IMR-90 (cell line): ENCODE measurements at regions not wholly inside any gene's neighbourhood (a gene's known extent, or its start where the extent isn't known, plus 50 kb on each side); places are given as distances from the start of the nearest gene placed in this dataset.

ENCODE experiments used
- ATAC-seq: fragments of 200-7000 bp; cut with Tn5 transposase; 2 replicates; pipeline ENCODE4 v1.9.1; 2020; ENCODE audit warnings: low read depth, mild to moderate bottlenecking, moderate library complexity
- BruUV-seq: library from RNA; stranded (reverse); fragments of 400-500 nt; replicated peaks from 2 replicates; lab custom pipeline; 2021; lab: Mats Ljungman, UMichigan
- CTCF ChIA-PET: fragments of 300-600 bp; formaldehyde crosslinking; extraction: SDS; loops from one replicate; lab custom pipeline; 2021; ENCODE audit warnings: antibody characterized with exemption; lab: Yijun Ruan, JAX
- POLR2A ChIA-PET: fragments of 300-600 bp; sonication (Branson Sonifier 250); formaldehyde crosslinking; loops from one replicate; lab custom pipeline; 2022; ENCODE audit warnings: antibody characterized with exemption; ENCODE audit not compliant: unreplicated experiment; lab: Charles Lee
- DNase-seq: peaks from one replicate; pipeline ENCODE4 v3.0.0; 2013
- H2AFZ ChIP-seq: replicated peaks from 2 replicates; pipeline ENCODE3; 2013; ENCODE audit warnings: low read length, mild to moderate bottlenecking; ENCODE audit not compliant: poor library complexity
- H2AK5ac ChIP-seq: 2 replicates; pipeline ENCODE4 v1.6.1; 2013; ENCODE audit warnings: low read depth, low read length, inconsistent platforms
- H2AK9ac ChIP-seq: replicated peaks from 2 replicates; pipeline ENCODE3; 2013; ENCODE audit warnings: mild to moderate bottlenecking, low read depth, low read length, moderate library complexity; ENCODE audit not compliant: poor library complexity
- H2BK120ac ChIP-seq: 2 replicates; pipeline ENCODE4 v1.6.1; 2013; ENCODE audit warnings: low read depth, low read length, inconsistent platforms
- H2BK15ac ChIP-seq: 3 replicates; pipeline ENCODE4 v1.6.1; 2013; ENCODE audit warnings: low read depth, low read length, inconsistent platforms
- H2BK20ac ChIP-seq: 2 replicates; pipeline ENCODE4 v1.6.1; 2013; ENCODE audit warnings: low read depth, mild to moderate bottlenecking, inconsistent platforms, low read length, moderate library complexity
- H2BK5ac ChIP-seq: 2 replicates; pipeline ENCODE4 v1.6.1; 2013; ENCODE audit warnings: mild to moderate bottlenecking, low read depth, low read length, inconsistent platforms; ENCODE audit not compliant: poor library complexity, severe bottlenecking
- H3K14ac ChIP-seq: replicated peaks from 2 replicates; pipeline ENCODE4 v1.6.1; 2013; ENCODE audit warnings: low read depth, low read length, inconsistent platforms
- H3K18ac ChIP-seq: 2 replicates; pipeline ENCODE4 v1.6.1; 2013; ENCODE audit warnings: low read depth, low read length, control low read depth
- H3K23ac ChIP-seq: 2 replicates; pipeline ENCODE4 v1.6.1; 2013; ENCODE audit warnings: low read depth, low read length, inconsistent platforms
- H3K27ac ChIP-seq: 2 replicates; pipeline ENCODE4 v1.5.1; 2013; ENCODE audit warnings: mild to moderate bottlenecking, control low read depth, low read length; ENCODE audit not compliant: insufficient read depth
- H3K27me3 ChIP-seq: 2 replicates; pipeline ENCODE4 v1.6.1; 2013; ENCODE audit warnings: low read length; ENCODE audit not compliant: control insufficient read depth, insufficient read depth
- H3K36me3 ChIP-seq: 2 replicates; pipeline ENCODE4 v1.6.1; 2013; ENCODE audit warnings: low read length, mixed read lengths; ENCODE audit not compliant: control insufficient read depth, insufficient read depth
- H3K4ac ChIP-seq: 2 replicates; pipeline ENCODE4 v1.6.1; 2013; ENCODE audit warnings: low read depth, low read length, inconsistent platforms
- H3K4me1 ChIP-seq: 2 replicates; pipeline ENCODE4 v1.6.1; 2013; ENCODE audit warnings: low read length, mixed read lengths; ENCODE audit not compliant: control insufficient read depth, insufficient read depth
- H3K4me2 ChIP-seq: 2 replicates; pipeline ENCODE4 v1.6.1; 2013; ENCODE audit warnings: low read depth, mild to moderate bottlenecking, control low read depth, low read length, moderate library complexity
- H3K4me3 ChIP-seq: 2 replicates; pipeline ENCODE4 v1.5.1; 2013; ENCODE audit warnings: low read depth, mild to moderate bottlenecking, control low read depth, low read length, moderate library complexity; ENCODE audit not compliant: insufficient read depth
- H3K56ac ChIP-seq: 2 replicates; pipeline ENCODE4 v1.6.1; 2013; ENCODE audit warnings: low read length, inconsistent platforms; ENCODE audit not compliant: insufficient read depth; ENCODE audit errors: extremely low read depth
- H3K79me1 ChIP-seq, 2 experiments: 2 replicates each; pipeline ENCODE4 v1.6.1; 2013; ENCODE audit warnings: low read length in 2 of 2, inconsistent platforms in 1 of 2, low read depth in 1 of 2
- H3K9ac ChIP-seq: 2 replicates; pipeline ENCODE4 v1.6.1; 2013; ENCODE audit warnings: low read depth, low read length, control low read depth
- H3K9me1 ChIP-seq: 2 replicates; pipeline ENCODE4 v1.6.1; 2013; ENCODE audit warnings: low read length, inconsistent platforms; ENCODE audit not compliant: insufficient read depth
- H3K9me3 ChIP-seq: 2 replicates; pipeline ENCODE4 v1.6.1; 2013; ENCODE audit warnings: low read length; ENCODE audit not compliant: control insufficient read depth, insufficient read depth
- H4K20me1 ChIP-seq: 2 replicates; pipeline ENCODE4 v1.6.1; 2013; ENCODE audit warnings: low read length, inconsistent platforms; ENCODE audit not compliant: insufficient read depth
- H4K5ac ChIP-seq: 2 replicates; pipeline ENCODE4 v1.6.1; 2013; ENCODE audit warnings: mild to moderate bottlenecking, low read depth, low read length, control low read depth
- H4K8ac ChIP-seq, 2 experiments: 2 replicates each; pipeline ENCODE4 v1.6.1; 2013; ENCODE audit warnings: low read depth in 2 of 2, low read length in 2 of 2, control low read depth in 1 of 2, inconsistent platforms in 1 of 2
- H4K91ac ChIP-seq: 2 replicates; pipeline ENCODE4 v1.6.1; 2013; ENCODE audit warnings: low read depth, low read length, inconsistent platforms; ENCODE audit not compliant: insufficient read depth
- BHLHE40 ChIP-seq: fragments of 150-350 bp; IDR thresholded peaks from 2 replicates; pipeline ENCODE4 v1.6.1; 2016; ENCODE audit warnings: mild to moderate bottlenecking, low read depth, low read length
- CEBPB ChIP-seq: IDR thresholded peaks from 2 replicates; pipeline ENCODE4 v1.6.1; 2012; ENCODE audit warnings: low read depth, low read length, improper control_type of control experiment
- CHD1 ChIP-seq: IDR thresholded peaks from 2 replicates; pipeline ENCODE4 v1.6.1; 2012; ENCODE audit warnings: low read depth, low read length, improper control_type of control experiment
- FOS ChIP-seq: fragments of 150-350 bp; IDR thresholded peaks from 2 replicates; pipeline ENCODE4 v1.6.1; 2016; ENCODE audit warnings: low read depth, low read length
- MAFK ChIP-seq: IDR thresholded peaks from 2 replicates; pipeline ENCODE4 v1.6.1; 2012; ENCODE audit warnings: low read depth, low read length, improper control_type of control experiment
- MAZ ChIP-seq: IDR thresholded peaks from 2 replicates; pipeline ENCODE4 v1.6.1; 2012; ENCODE audit warnings: low read depth, mild to moderate bottlenecking, low read length, improper control_type of control experiment, moderate library complexity, borderline replicate concordance
- MXI1 ChIP-seq: IDR thresholded peaks from 2 replicates; pipeline ENCODE4 v1.6.1; 2012; ENCODE audit warnings: low read depth, mild to moderate bottlenecking, low read length, moderate library complexity, borderline replicate concordance
- NFE2L2 ChIP-seq: fragments of 150-350 bp; IDR thresholded peaks from 2 replicates; pipeline ENCODE4 v1.6.1; 2016; ENCODE audit warnings: low read depth, mild to moderate bottlenecking, low read length
- POLR2A ChIP-seq: IDR thresholded peaks from 2 replicates; pipeline ENCODE4 v1.6.1; 2012; ENCODE audit warnings: mild to moderate bottlenecking, low read depth, low read length
- RAD21 ChIP-seq: IDR thresholded peaks from 2 replicates; pipeline ENCODE4 v1.6.1; 2012; ENCODE audit warnings: low read length, improper control_type of control experiment
- RCOR1 ChIP-seq: IDR thresholded peaks from 2 replicates; pipeline ENCODE4 v1.6.1; 2012; ENCODE audit warnings: mild to moderate bottlenecking, low read length, improper control_type of control experiment; ENCODE audit not compliant: insufficient replicate concordance
- RFX5 ChIP-seq: IDR thresholded peaks from 2 replicates; pipeline ENCODE4 v1.8.0; 2012; ENCODE audit warnings: low read depth, mild to moderate bottlenecking, low read length, moderate library complexity
- SMC3 ChIP-seq: fragments of 150-350 bp; IDR thresholded peaks from 2 replicates; pipeline ENCODE4 v1.6.1; 2016; ENCODE audit warnings: low read depth, mild to moderate bottlenecking, antibody characterized with exemption, low read length, moderate library complexity
- WGBS, 2 experiments: methylation state at CpG; one replicate each; pipeline versions ENCODE4 v1.1.5 to v1.1.7; 2013; ENCODE audit warnings: missing lambda C conversion rate in 2 of 2; ENCODE audit not compliant: insufficient read length in 1 of 2; ENCODE audit errors: extremely low coverage in 2 of 2; 5-methylcytosine and 5-hydroxymethylcytosine counted together
- dilution Hi-C: fragments of 300-500 bp; cut with HindIII; formaldehyde crosslinking; loops from one replicate; pipeline ENCODE4 v1.14.3; 2018; ENCODE audit warnings: low sequenced_read_pairs; ENCODE audit not compliant: unreplicated experiment
- in situ Hi-C: fragments of 300-500 bp; cut with MboI; formaldehyde crosslinking; loops from 3 replicates; pipeline ENCODE4 v1.14.3; 2019; ENCODE audit warnings: low sequenced_read_pairs, inconsistent platforms, mixed read lengths
- intact Hi-C: fragments of 100-400 bp; cut with micrococcal nuclease; formaldehyde crosslinking; loops from 2 replicates; pipeline ENCODE4 v1.10.0; 2022
- TF ChIP-seq, protein P1 (sequence below): conservative IDR thresholded peaks from 2 replicates; pipeline ENCODE4 v1.5.1; 2012; ENCODE audit warnings: mild to moderate bottlenecking, low read depth, low read length, improper control_type of control experiment
- TF ChIP-seq, protein P2 (sequence below): fragments of 150-350 bp; IDR thresholded peaks from 2 replicates; pipeline ENCODE4 v1.6.1; 2017; ENCODE audit warnings: mild to moderate bottlenecking, antibody characterized with exemption, low read length, low read depth
- TF ChIP-seq, protein P3 (sequence below): fragments of 150-350 bp; IDR thresholded peaks from 2 replicates; pipeline ENCODE4 v1.6.1; 2016; ENCODE audit warnings: low read depth, mild to moderate bottlenecking, low read length, moderate library complexity, borderline replicate concordance

DNA sequence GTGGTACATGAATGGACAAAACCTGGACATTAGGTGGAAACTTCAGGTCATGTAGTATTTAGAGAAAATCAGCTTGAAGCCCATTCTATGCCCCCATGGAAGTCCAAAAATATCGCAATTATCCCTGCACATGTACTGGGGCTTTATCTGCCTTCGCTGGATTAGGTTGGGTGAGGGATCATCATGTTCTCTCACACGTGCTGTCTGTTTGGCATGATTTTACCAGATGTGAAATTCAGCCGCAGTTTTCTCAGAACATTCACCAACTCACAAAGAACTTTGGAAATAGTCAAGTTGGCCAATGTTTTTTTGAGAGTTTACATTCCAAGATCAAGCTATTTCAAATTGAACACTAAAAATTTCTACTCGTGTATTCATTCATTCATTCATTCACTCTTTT, 459.8 kb upstream of the CITED2 start:
- Histone ChIP-seq H4K8ac (no peak overlapping the region), H3K36me3 (no peaks in the 10 kb centered on the region), H3K9ac (no peak overlapping the region), H4K5ac (no peak overlapping the region), H3K9me1 (no peaks in the 10 kb centered on the region), H3K23ac (no peak overlapping the region), H2AK9ac (no peak overlapping the region), H4K91ac (no peak overlapping the region), H2AFZ (no peak overlapping the region), H3K56ac (no peak overlapping the region), H3K4me3 (no peak overlapping the region), H3K14ac (no peak overlapping the region), H3K4me1 (no peaks in the 10 kb centered on the region), H2AK5ac (no peak overlapping the region), H3K18ac (no peak overlapping the region), H3K27ac (no peak overlapping the region), H3K4ac (no peak overlapping the region), H3K9me3 (no peaks in the 10 kb centered on the region), H3K4me2 (no peak overlapping the region), H4K20me1 (no peaks in the 10 kb centered on the region), H3K27me3 (no peaks in the 10 kb centered on the region), H2BK20ac (no peak overlapping the region), H3K79me1 (no peaks in the 10 kb centered on the region), H2BK120ac (no peak overlapping the region), H2BK15ac (no peak overlapping the region), H2BK5ac (no peak overlapping the region)
- no peak for DNase-seq
- no TSS peak for BruUV-seq
- intact Hi-C loops (no loop called here), in situ Hi-C loops (no loop called here), dilution Hi-C loops (no loop called here)
- TF ChIP-seq RCOR1 (no peak), SMC3 (no peak), CHD1 (no peak), RAD21 (no peak), RFX5 (no peak), CEBPB (no peak), MAFK (no peak), MAZ (no peak), MXI1 (no peak), POLR2A (no peak), NFE2L2 (no peak), BHLHE40 (no peak), FOS (no peak)
- TF ChIP-seq, protein P1, sequence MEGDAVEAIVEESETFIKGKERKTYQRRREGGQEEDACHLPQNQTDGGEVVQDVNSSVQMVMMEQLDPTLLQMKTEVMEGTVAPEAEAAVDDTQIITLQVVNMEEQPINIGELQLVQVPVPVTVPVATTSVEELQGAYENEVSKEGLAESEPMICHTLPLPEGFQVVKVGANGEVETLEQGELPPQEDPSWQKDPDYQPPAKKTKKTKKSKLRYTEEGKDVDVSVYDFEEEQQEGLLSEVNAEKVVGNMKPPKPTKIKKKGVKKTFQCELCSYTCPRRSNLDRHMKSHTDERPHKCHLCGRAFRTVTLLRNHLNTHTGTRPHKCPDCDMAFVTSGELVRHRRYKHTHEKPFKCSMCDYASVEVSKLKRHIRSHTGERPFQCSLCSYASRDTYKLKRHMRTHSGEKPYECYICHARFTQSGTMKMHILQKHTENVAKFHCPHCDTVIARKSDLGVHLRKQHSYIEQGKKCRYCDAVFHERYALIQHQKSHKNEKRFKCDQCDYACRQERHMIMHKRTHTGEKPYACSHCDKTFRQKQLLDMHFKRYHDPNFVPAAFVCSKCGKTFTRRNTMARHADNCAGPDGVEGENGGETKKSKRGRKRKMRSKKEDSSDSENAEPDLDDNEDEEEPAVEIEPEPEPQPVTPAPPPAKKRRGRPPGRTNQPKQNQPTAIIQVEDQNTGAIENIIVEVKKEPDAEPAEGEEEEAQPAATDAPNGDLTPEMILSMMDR: no peak
- TF ChIP-seq, protein P2, sequence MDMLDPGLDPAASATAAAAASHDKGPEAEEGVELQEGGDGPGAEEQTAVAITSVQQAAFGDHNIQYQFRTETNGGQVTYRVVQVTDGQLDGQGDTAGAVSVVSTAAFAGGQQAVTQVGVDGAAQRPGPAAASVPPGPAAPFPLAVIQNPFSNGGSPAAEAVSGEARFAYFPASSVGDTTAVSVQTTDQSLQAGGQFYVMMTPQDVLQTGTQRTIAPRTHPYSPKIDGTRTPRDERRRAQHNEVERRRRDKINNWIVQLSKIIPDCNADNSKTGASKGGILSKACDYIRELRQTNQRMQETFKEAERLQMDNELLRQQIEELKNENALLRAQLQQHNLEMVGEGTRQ: no peak
- TF ChIP-seq, protein P3, sequence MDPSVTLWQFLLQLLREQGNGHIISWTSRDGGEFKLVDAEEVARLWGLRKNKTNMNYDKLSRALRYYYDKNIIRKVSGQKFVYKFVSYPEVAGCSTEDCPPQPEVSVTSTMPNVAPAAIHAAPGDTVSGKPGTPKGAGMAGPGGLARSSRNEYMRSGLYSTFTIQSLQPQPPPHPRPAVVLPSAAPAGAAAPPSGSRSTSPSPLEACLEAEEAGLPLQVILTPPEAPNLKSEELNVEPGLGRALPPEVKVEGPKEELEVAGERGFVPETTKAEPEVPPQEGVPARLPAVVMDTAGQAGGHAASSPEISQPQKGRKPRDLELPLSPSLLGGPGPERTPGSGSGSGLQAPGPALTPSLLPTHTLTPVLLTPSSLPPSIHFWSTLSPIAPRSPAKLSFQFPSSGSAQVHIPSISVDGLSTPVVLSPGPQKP: no peak
- CTCF ChIA-PET: no interaction called here
- WGBS, 2 experiments: 100% methylated on average over 1 of the region's 5 CpGs; no CpG with 5 or more reads in 1 of the 2 experiments
- POLR2A ChIA-PET: no interaction called here
- no peak for ATAC-seq
